Mucosa of descending colon (tissue), 3 donors: ENCODE measurements at regions not wholly inside any gene's neighbourhood (a gene's known extent, or its start where the extent isn't known, plus 50 kb on each side); places are given as distances from the start of the nearest gene placed in this dataset.

Source experiments
- ATAC-seq: fragments of 200-7000 bp; cut with Tn5 transposase; one replicate; pipeline ENCODE4 v1.9.1; 2020; ENCODE audit warnings: mild to moderate bottlenecking, moderate library complexity
- DNase-seq, 3 donors: peaks; one replicate each; pipeline ENCODE4 v3.0.0-alpha.2; 2020
- H3K36me3 ChIP-seq: fragments of 200-600 bp; one replicate; pipeline ENCODE4 v1.8.0; 2021; ENCODE audit warnings: low read depth, mild to moderate bottlenecking
- H3K4me1 ChIP-seq: fragments of 200-600 bp; one replicate; pipeline ENCODE4 v1.8.0; 2021; ENCODE audit warnings: low read depth, mild to moderate bottlenecking
- H3K4me3 ChIP-seq: fragments of 200-600 bp; one replicate; pipeline ENCODE4 v1.8.0; 2021; ENCODE audit warnings: mild to moderate bottlenecking
- H3K9me3 ChIP-seq: fragments of 200-600 bp; one replicate; pipeline ENCODE4 v1.8.0; 2021; ENCODE audit warnings: mild to moderate bottlenecking
- intact Hi-C, 2 donors: fragments of 100-400 bp; cut with DNase I in 1 of 2; cut with micrococcal nuclease in 1 of 2; formaldehyde crosslinking; loops; one replicate each; pipeline versions ENCODE4 v1.11.0 to v1.11.1; 2022; cut with DNase I, micrococcal nuclease
- TF ChIP-seq, protein P1 (sequence below): fragments of 200-600 bp; IDR thresholded peaks from one replicate; pipeline ENCODE4 v1.8.0; 2022; ENCODE audit warnings: antibody characterized with exemption, mild to moderate bottlenecking
- donor health status: DM: no; HTN: no; CAD: no; lungs with moderate emphysema.
- donor health status: DM: no; HTN: no; CAD: no.
- donor health status: DM: no; HTN: yes; CAD: no.

DNA sequence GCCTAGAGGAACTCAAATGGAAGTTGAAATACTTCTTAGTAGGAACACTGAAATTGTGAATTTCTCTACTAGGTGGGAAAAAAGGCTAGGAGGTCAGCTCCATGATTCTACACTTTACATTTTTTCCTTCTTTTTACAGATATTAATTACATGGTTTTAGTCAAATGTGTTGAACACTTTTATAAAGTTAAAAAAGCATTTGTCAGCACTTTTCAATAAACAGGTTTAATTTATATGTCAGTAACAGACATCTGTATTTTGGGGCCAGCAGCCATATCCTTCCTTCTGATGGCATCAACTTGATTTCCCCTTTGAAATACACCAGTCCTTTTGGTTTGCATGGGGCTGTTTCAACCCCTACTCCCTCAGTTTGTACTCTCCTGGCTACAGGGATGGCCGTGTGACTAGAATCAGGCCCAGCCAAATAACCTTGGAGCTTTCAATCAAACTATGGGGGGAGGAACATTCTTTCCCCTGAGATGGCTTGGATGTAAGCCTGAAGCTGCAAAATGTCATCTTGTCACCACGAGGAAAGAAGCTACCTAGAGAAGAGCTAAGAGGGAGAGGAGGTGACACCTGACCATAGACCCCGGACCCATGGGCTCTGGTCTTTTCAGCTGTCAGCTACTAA lies 171.0 kb upstream of the NEBL start:
- H3K36me3 ChIP-seq: no peaks in the 10 kb centered on the region
- no peaks in the 10 kb centered on the region for H3K9me3 ChIP-seq
- no peaks in the 10 kb centered on the region for H3K4me1 ChIP-seq
- intact Hi-C loops: no loop called here
- ATAC-seq (no peak), DNase-seq (no peak)
- H3K4me3 ChIP-seq: no peak overlapping the region
- TF ChIP-seq, protein P1, sequence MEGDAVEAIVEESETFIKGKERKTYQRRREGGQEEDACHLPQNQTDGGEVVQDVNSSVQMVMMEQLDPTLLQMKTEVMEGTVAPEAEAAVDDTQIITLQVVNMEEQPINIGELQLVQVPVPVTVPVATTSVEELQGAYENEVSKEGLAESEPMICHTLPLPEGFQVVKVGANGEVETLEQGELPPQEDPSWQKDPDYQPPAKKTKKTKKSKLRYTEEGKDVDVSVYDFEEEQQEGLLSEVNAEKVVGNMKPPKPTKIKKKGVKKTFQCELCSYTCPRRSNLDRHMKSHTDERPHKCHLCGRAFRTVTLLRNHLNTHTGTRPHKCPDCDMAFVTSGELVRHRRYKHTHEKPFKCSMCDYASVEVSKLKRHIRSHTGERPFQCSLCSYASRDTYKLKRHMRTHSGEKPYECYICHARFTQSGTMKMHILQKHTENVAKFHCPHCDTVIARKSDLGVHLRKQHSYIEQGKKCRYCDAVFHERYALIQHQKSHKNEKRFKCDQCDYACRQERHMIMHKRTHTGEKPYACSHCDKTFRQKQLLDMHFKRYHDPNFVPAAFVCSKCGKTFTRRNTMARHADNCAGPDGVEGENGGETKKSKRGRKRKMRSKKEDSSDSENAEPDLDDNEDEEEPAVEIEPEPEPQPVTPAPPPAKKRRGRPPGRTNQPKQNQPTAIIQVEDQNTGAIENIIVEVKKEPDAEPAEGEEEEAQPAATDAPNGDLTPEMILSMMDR: no peak

DNA sequence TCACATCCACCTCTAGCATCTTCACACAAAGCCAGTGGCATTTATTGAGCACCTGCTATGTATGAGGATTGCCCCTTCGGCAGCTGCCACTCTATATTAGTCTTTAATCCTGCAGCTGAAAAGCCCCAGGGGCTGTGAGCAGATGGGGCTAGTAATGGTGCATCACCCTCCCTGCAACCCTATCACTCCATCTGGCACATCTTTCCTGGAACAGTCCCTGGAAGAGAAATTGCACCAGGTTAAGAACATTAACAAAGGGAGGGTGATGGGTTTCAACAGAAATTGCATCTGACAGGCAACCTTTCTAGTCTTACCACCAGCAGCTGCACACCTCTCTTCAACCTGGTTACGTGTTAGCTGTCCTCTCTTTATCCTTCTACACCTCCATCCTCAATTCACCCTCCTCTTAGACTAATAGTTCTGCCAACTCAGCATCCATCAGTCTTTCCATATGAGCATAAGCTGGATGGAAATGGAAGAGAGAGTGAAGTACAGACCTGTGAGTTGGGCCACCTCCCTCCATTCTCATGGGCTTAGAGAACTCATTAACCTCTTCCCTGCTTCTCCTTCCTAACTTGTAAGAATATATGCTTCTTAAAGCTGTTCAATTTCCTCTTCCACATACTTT lies 168.6 kb upstream of the NEBL start:
- Histone ChIP-seq H3K36me3 (no peaks in the 10 kb centered on the region), H3K9me3 (no peaks in the 10 kb centered on the region), H3K4me1 (no peaks in the 10 kb centered on the region), H3K4me3 (no peak overlapping the region)
- DNase-seq: no peak
- TF ChIP-seq, protein P1: no peak
- intact Hi-C loops: no loop called here
- ATAC-seq: no peak

DNA sequence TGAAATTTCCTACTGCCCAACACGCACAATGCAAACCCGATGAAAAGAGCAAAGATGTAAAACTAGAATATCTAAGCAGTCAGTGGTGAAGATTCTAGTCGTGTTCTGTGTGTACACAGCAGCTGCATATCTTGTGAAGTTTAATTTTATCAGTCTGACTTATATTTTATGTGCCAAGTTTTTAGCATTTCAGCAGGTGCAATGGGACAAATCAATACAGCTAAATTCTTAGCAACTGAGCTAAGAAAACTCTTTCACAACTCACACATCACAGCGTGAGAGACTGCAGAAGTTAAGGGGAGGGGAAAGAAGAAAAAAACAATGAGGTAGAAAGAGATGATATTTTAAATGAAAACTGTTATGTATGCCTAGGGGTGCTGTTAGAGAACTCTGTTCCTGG lies 164.9 kb upstream of the NEBL start:
- DNase-seq (no peak), ATAC-seq (no peak)
- H3K9me3 ChIP-seq: peaks cover 6% of the 10 kb centered on the region
- no peaks in the 10 kb centered on the region for H3K4me1 ChIP-seq
- H3K36me3 ChIP-seq: no peaks in the 10 kb centered on the region
- TF ChIP-seq, protein P1: no peak
- intact Hi-C loops: no loop called here
- H3K4me3 ChIP-seq: no peak overlapping the region

GRCh38 chr10:21061184-21061583 lies 164.1 kb upstream of the NEBL start:
- Histone ChIP-seq H3K36me3 (no peaks in the 10 kb centered on the region), H3K9me3 (peaks cover 6% of the 10 kb centered on the region), H3K4me3 (no peak overlapping the region), H3K4me1 (no peaks in the 10 kb centered on the region)
- DNase-seq (no peak), ATAC-seq (no peak)
- intact Hi-C loops: no loop called here
- TF ChIP-seq, protein P1: no peak

GRCh38 chr10:21060626-21061025 lies 163.5 kb upstream of the NEBL start:
- Histone ChIP-seq H3K9me3 (peaks cover 6% of the 10 kb centered on the region), H3K4me3 (no peak overlapping the region), H3K4me1 (no peaks in the 10 kb centered on the region), H3K36me3 (no peaks in the 10 kb centered on the region)
- TF ChIP-seq, protein P1: no peak
- no peak for ATAC-seq
- intact Hi-C loops: no loop called here
- no peak for DNase-seq
